HuH-7 (cell line): ENCODE measurements at regions not wholly inside any gene's neighbourhood (a gene's known extent, or its start where the extent isn't known, plus 50 kb on each side); places are given as distances from the start of the nearest gene placed in this dataset.

Experiments used
- DNase-seq: peaks from one replicate; pipeline ENCODE4 v3.0.0; 2011; ENCODE audit warnings: low spot score

GRCh38 chr9:90539286-90539685 lies 103.3 kb downstream of the DIRAS2 start:
- DNase-seq: no peak

- no peak for DNase-seq
These were observed 101.9 kb downstream of the DIRAS2 start for GRCh38 chr9:90540734-90541133.

GRCh38 chr9:90544488-90544887 lies 98.1 kb downstream of the DIRAS2 start:
- no peak for DNase-seq

GRCh38 chr9:90546200-90546599 lies 96.4 kb downstream of the DIRAS2 start:
- no peak for DNase-seq

GRCh38 chr9:90547896-90548295 lies 94.7 kb downstream of the DIRAS2 start:
- no peak for DNase-seq

GRCh38 chr9:90552317-90552716 lies 90.3 kb downstream of the DIRAS2 start:
- no peak for DNase-seq

- no peak for DNase-seq
These were observed 87.1 kb downstream of the DIRAS2 start for GRCh38 chr9:90555351-90556057.

GRCh38 chr9:90556897-90557675 lies 85.5 kb downstream of the DIRAS2 start:
- DNase-seq: no peak

GRCh38 chr9:90559075-90560073 lies 83.2 kb downstream of the DIRAS2 start:
- no peak for DNase-seq
